HepG2 (cell line): ENCODE measurements at regions not wholly inside any gene's neighbourhood (a gene's known extent, or its start where the extent isn't known, plus 50 kb on each side); places are given as distances from the start of the nearest gene placed in this dataset.

Source experiments
- E2F5 ChIP-seq: sonication (generic); formaldehyde crosslinking; conservative IDR thresholded peaks from 2 replicates; pipeline ENCODE4 v1.4.0; 2020; ENCODE audit warnings: missing genetic modification reagents
- KDM5A ChIP-seq: fragments of 200-600 bp; sonication (generic); IDR thresholded peaks from 2 replicates; pipeline ENCODE4 v1.7.0; 2018; ENCODE audit warnings: antibody characterized with exemption, mild to moderate bottlenecking, low read length, borderline replicate concordance
- MEIS2 ChIP-seq: sonication (generic); formaldehyde crosslinking; IDR thresholded peaks from 2 replicates; pipeline ENCODE4 v1.9.0; 2021; ENCODE audit warnings: mild to moderate bottlenecking, missing genetic modification reagents
- MTA3 ChIP-seq: sonication (generic); formaldehyde crosslinking; IDR thresholded peaks from 2 replicates; pipeline ENCODE4 v1.4.0; 2020; ENCODE audit warnings: missing genetic modification reagents
- NCOA2 ChIP-seq: sonication (generic); formaldehyde crosslinking; IDR thresholded peaks from 2 replicates; pipeline ENCODE4 v1.8.0; 2022; ENCODE audit warnings: inconsistent platforms
- POLR2AphosphoS5 ChIP-seq: IDR thresholded peaks from 2 replicates; pipeline ENCODE4 v1.6.1; 2012; ENCODE audit warnings: low read depth, low read length
- RAD51 ChIP-seq: fragments of 450-650 bp; IDR thresholded peaks from 2 replicates; pipeline ENCODE4 v1.6.1; 2016; ENCODE audit warnings: borderline replicate concordance
- SOX5 ChIP-seq: IDR thresholded peaks from 2 replicates; pipeline ENCODE4 v1.6.1; 2016; ENCODE audit warnings: borderline replicate concordance
- SOX6 ChIP-seq, 2 experiments: fragments of 450-650 bp in 1 of 2; sonication (generic) in 1 of 2; formaldehyde crosslinking in 1 of 2; IDR thresholded peaks; 2 replicates each; pipeline versions ENCODE4 v1.4.0 to v1.6.1; 2017 to 2020; ENCODE audit warnings: antibody characterized with exemption in 1 of 2, mild to moderate bottlenecking in 1 of 2, missing genetic modification reagents in 1 of 2
- SRSF1 ChIP-seq: fragments of 200-400 bp; formaldehyde crosslinking; optimal IDR thresholded peaks from 2 replicates; pipeline ENCODE3; 2017; ENCODE audit warnings: mild to moderate bottlenecking, low read depth, low read length, moderate library complexity
- ZNF138 ChIP-seq: sonication (generic); formaldehyde crosslinking; IDR thresholded peaks from 2 replicates; pipeline ENCODE4 v1.5.0; 2020; ENCODE audit warnings: mild to moderate bottlenecking, low read depth, missing genetic modification reagents
- ZNF589 ChIP-seq: sonication (generic); formaldehyde crosslinking; conservative IDR thresholded peaks from 2 replicates; pipeline ENCODE4 v1.8.0; 2022; ENCODE audit warnings: mild to moderate bottlenecking, moderate library complexity, missing genetic modification reagents
- TF ChIP-seq, protein P1 (sequence below): sonication (generic); formaldehyde crosslinking; IDR thresholded peaks from 2 replicates; pipeline ENCODE4 v1.5.0; 2020; ENCODE audit warnings: mild to moderate bottlenecking, missing genetic modification reagents, moderate library complexity

GRCh38 chr3:13717222-13717895 lies 162.5 kb downstream of the WNT7A start:
- TF ChIP-seq NCOA2 (CRISPR knock-in tag): no peak
- TF ChIP-seq E2F5 (CRISPR knock-in tag): no peak
- TF ChIP-seq ZNF138 (CRISPR knock-in tag): no peak
- TF ChIP-seq, protein P1, sequence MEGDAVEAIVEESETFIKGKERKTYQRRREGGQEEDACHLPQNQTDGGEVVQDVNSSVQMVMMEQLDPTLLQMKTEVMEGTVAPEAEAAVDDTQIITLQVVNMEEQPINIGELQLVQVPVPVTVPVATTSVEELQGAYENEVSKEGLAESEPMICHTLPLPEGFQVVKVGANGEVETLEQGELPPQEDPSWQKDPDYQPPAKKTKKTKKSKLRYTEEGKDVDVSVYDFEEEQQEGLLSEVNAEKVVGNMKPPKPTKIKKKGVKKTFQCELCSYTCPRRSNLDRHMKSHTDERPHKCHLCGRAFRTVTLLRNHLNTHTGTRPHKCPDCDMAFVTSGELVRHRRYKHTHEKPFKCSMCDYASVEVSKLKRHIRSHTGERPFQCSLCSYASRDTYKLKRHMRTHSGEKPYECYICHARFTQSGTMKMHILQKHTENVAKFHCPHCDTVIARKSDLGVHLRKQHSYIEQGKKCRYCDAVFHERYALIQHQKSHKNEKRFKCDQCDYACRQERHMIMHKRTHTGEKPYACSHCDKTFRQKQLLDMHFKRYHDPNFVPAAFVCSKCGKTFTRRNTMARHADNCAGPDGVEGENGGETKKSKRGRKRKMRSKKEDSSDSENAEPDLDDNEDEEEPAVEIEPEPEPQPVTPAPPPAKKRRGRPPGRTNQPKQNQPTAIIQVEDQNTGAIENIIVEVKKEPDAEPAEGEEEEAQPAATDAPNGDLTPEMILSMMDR: no peak
- TF ChIP-seq MEIS2 (CRISPR knock-in tag): no peak
- no peak for TF ChIP-seq MTA3 (CRISPR knock-in tag)
- no peak for TF ChIP-seq KDM5A
- TF ChIP-seq SOX6 (IDR thresholded peaks at IDR 0.05): no peak
- TF ChIP-seq SOX6 (CRISPR knock-in tag; IDR thresholded peaks at IDR 0.05): no peak
- no peak for TF ChIP-seq POLR2AphosphoS5
- no peak for TF ChIP-seq ZNF589 (CRISPR knock-in tag)
- no peak for TF ChIP-seq RAD51
- no peak for TF ChIP-seq SOX5 (CRISPR knock-in tag)
- TF ChIP-seq SRSF1: no peak
